HepG2 (cell line): ENCODE measurements at regions not wholly inside any gene's neighbourhood (a gene's known extent, or its start where the extent isn't known, plus 50 kb on each side); places are given as distances from the start of the nearest gene placed in this dataset.

ENCODE experiments used
- ARNT2 ChIP-seq: sonication (generic); formaldehyde crosslinking; IDR thresholded peaks from 2 replicates; pipeline ENCODE4 v1.8.0; 2022; ENCODE audit warnings: mild to moderate bottlenecking, low read depth, missing genetic modification reagents, moderate library complexity
- ATAD3A ChIP-seq: sonication (generic); formaldehyde crosslinking; IDR thresholded peaks from 2 replicates; pipeline ENCODE4 v1.4.0; 2020; ENCODE audit warnings: missing genetic modification reagents
- GFI1 ChIP-seq: sonication (generic); formaldehyde crosslinking; IDR thresholded peaks from 2 replicates; pipeline ENCODE4 v1.5.0; 2020; ENCODE audit warnings: missing genetic modification reagents, mild to moderate bottlenecking, borderline replicate concordance
- MIER2 ChIP-seq: IDR thresholded peaks from 2 replicates; pipeline ENCODE4 v1.6.1; 2016; ENCODE audit warnings: missing biosample characterization, missing genetic modification reagents
- NFATC3 ChIP-seq: sonication (generic); formaldehyde crosslinking; IDR thresholded peaks from 2 replicates; pipeline ENCODE4 v1.5.1; 2020; ENCODE audit warnings: mild to moderate bottlenecking, missing genetic modification reagents
- PHB2 ChIP-seq: fragments of 450-650 bp; IDR thresholded peaks from 2 replicates; pipeline ENCODE4 v1.6.1; 2018; ENCODE audit not compliant: partially characterized antibody
- POLR2A ChIP-seq, 2 experiments: IDR thresholded peaks; 2 replicates each; pipeline ENCODE4 v1.6.1; 2011; ENCODE audit warnings: low read depth in 2 of 2, low read length in 2 of 2, mild to moderate bottlenecking in 1 of 2, moderate library complexity in 1 of 2; ENCODE audit not compliant: insufficient read depth in 1 of 2
- POLR2AphosphoS2 ChIP-seq: IDR thresholded peaks from 2 replicates; pipeline ENCODE4 v1.6.1; 2011; ENCODE audit warnings: low read depth, low read length, improper control_type of control experiment
- RFX1 ChIP-seq: fragments of 450-650 bp; IDR thresholded peaks from 2 replicates; pipeline ENCODE4 v1.6.1; 2017
- SNAI1 ChIP-seq: sonication (generic); formaldehyde crosslinking; IDR thresholded peaks from 2 replicates; pipeline ENCODE4 v1.5.0; 2020; ENCODE audit warnings: mild to moderate bottlenecking, missing genetic modification reagents, borderline replicate concordance
- SRSF4 ChIP-seq: fragments of 200-400 bp; formaldehyde crosslinking; IDR thresholded peaks from one replicate; pipeline ENCODE4 v1.6.1; 2018; ENCODE audit warnings: mild to moderate bottlenecking, low read depth, low read length, moderate library complexity; ENCODE audit not compliant: poor library complexity, severe bottlenecking
- TEAD2 ChIP-seq: sonication (generic); formaldehyde crosslinking; IDR thresholded peaks from 2 replicates; pipeline ENCODE4 v1.9.0; 2021; ENCODE audit warnings: missing genetic modification reagents
- ZFP37 ChIP-seq: sonication (generic); formaldehyde crosslinking; IDR thresholded peaks from 2 replicates; pipeline ENCODE4 v1.4.0; 2020; ENCODE audit warnings: missing genetic modification reagents, borderline replicate concordance
- ZNF10 ChIP-seq: sonication (generic); formaldehyde crosslinking; IDR thresholded peaks from 2 replicates; pipeline ENCODE4 v1.4.0; 2020; ENCODE audit warnings: mild to moderate bottlenecking, low read depth, missing genetic modification reagents, borderline replicate concordance
- ZNF224 ChIP-seq: sonication (generic); formaldehyde crosslinking; IDR thresholded peaks from 2 replicates; pipeline ENCODE4 v1.5.0; 2020; ENCODE audit warnings: mild to moderate bottlenecking, missing genetic modification reagents
- ZNF253 ChIP-seq: sonication (generic); formaldehyde crosslinking; IDR thresholded peaks from 2 replicates; pipeline ENCODE4 v1.8.0; 2022; ENCODE audit warnings: mild to moderate bottlenecking, missing genetic modification reagents, borderline replicate concordance
- ZNF441 ChIP-seq: sonication (generic); formaldehyde crosslinking; IDR thresholded peaks from 2 replicates; pipeline ENCODE4 v1.7.0; 2021; ENCODE audit warnings: missing genetic modification reagents, borderline replicate concordance
- ZNF552 ChIP-seq: sonication (generic); formaldehyde crosslinking; IDR thresholded peaks from 2 replicates; pipeline ENCODE4 v1.9.0; 2022; ENCODE audit warnings: missing genetic modification reagents, mild to moderate bottlenecking, borderline replicate concordance
- ZNF564 ChIP-seq: sonication (generic); formaldehyde crosslinking; IDR thresholded peaks from 2 replicates; pipeline ENCODE4 v1.8.1; 2023; ENCODE audit warnings: mild to moderate bottlenecking, missing genetic modification reagents
- ZNF619 ChIP-seq: sonication (generic); formaldehyde crosslinking; IDR thresholded peaks from 2 replicates; pipeline ENCODE4 v1.4.0; 2020; ENCODE audit warnings: mild to moderate bottlenecking, missing genetic modification reagents
- ZNF761 ChIP-seq: sonication (generic); formaldehyde crosslinking; conservative IDR thresholded peaks from 2 replicates; pipeline ENCODE4 v1.4.0; 2020; ENCODE audit warnings: mild to moderate bottlenecking, missing genetic modification reagents
- TF ChIP-seq, protein P1 (sequence below): sonication (generic); formaldehyde crosslinking; IDR thresholded peaks from 2 replicates; pipeline ENCODE4 v1.4.0; 2020; ENCODE audit warnings: missing genetic modification reagents
- TF ChIP-seq, protein P2 (sequence below): sonication (generic); formaldehyde crosslinking; IDR thresholded peaks from 2 replicates; pipeline ENCODE4 v1.8.0; 2022; ENCODE audit warnings: missing genetic modification reagents, mild to moderate bottlenecking, inconsistent platforms, borderline replicate concordance
- TF ChIP-seq, protein P3 (sequence below): IDR thresholded peaks from 2 replicates; pipeline ENCODE4 v1.6.1; 2016; ENCODE audit warnings: low read depth, borderline replicate concordance
- TF ChIP-seq, protein P4 (sequence below): sonication (generic); formaldehyde crosslinking; IDR thresholded peaks from 2 replicates; pipeline ENCODE4 v1.4.0; 2020; ENCODE audit warnings: missing genetic modification reagents
- TF ChIP-seq, protein P5 (sequence below): sonication (generic); formaldehyde crosslinking; IDR thresholded peaks from 2 replicates; pipeline ENCODE4 v1.5.1; 2020; ENCODE audit warnings: missing genetic modification reagents, mild to moderate bottlenecking, borderline replicate concordance

DNA sequence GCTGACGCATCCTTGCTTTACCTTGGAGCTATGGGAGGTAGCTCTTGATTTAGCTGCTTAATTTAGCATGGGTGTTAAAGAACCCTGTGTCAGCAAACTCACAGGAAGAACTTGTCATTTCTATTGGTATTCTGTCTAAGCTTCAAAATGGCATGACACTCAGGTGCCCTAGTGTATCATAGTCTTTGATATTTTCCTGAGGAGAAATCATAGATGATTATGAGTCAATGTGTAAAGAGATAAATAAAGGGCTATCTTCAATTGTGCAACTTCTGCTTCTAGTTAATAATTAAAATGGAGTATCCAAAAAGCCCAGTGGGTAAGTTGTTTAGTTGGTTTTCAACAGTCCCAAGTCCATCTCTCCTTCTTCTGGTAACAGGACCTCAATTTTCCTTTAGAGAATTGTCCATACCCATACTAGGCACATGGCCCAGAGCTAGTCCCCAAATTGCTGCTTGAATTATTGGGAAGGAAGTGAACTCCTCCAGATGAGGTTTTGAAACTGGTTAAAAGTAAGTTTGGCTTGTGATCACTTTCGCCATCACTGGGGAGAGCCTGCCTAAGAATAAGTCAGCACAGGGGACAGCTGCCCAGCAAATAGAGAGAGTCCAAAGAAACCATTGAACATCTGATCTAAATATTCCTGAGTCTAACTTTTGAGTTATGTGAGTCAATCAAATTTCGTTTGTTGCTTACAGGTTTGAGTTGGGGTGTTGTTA, 169.0 kb upstream of the PHYHIPL start (continued):
- no peak for TF ChIP-seq SRSF4
- TF ChIP-seq ZNF224 (CRISPR knock-in tag): no peak
- no peak for TF ChIP-seq PHB2
- TF ChIP-seq, protein P1, sequence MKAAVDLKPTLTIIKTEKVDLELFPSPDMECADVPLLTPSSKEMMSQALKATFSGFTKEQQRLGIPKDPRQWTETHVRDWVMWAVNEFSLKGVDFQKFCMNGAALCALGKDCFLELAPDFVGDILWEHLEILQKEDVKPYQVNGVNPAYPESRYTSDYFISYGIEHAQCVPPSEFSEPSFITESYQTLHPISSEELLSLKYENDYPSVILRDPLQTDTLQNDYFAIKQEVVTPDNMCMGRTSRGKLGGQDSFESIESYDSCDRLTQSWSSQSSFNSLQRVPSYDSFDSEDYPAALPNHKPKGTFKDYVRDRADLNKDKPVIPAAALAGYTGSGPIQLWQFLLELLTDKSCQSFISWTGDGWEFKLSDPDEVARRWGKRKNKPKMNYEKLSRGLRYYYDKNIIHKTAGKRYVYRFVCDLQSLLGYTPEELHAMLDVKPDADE (CRISPR knock-in tag): no peak
- TF ChIP-seq POLR2AphosphoS2: no peak
- TF ChIP-seq, protein P2, sequence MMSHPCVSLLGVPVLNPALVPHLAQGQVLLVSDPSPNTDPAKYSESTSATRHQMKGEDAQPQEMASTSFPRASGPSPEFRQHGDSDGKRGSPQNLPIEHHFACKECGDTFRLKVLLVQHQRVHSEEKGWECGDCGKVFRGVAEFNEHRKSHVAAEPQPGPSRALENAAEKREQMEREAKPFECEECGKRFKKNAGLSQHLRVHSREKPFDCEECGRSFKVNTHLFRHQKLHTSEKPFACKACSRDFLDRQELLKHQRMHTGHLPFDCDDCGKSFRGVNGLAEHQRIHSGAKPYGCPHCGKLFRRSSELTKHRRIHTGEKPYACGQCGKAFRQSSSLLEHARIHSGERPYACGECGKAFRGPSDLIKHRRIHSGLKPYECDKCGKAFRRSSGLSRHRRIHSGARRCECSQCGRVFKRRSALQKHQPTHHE: 0 out of 2 replicates have a peak, but pooled peaks have one; percentile 24
- TF ChIP-seq SNAI1 (CRISPR knock-in tag): no peak
- no peak for TF ChIP-seq TEAD2 (CRISPR knock-in tag)
- TF ChIP-seq, protein P3, sequence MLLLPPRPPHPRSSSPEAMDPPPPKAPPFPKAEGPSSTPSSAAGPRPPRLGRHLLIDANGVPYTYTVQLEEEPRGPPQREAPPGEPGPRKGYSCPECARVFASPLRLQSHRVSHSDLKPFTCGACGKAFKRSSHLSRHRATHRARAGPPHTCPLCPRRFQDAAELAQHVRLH (CRISPR knock-in tag): no peak
- peak; percentile 72; the same call in 1 of the 2 replicates for TF ChIP-seq ARNT2 (CRISPR knock-in tag)
- no peak for TF ChIP-seq ZNF761 (CRISPR knock-in tag)
- 0 out of 2 replicates have a peak, but pooled peaks have one; percentile 49 for TF ChIP-seq GFI1 (CRISPR knock-in tag)
- TF ChIP-seq MIER2 (CRISPR knock-in tag): no peak; the same call in 1 of the 2 replicates
- TF ChIP-seq ZNF253: no peak
- TF ChIP-seq ZNF564 (CRISPR knock-in tag): no peak
- TF ChIP-seq ATAD3A (CRISPR knock-in tag): no peak
- peak in 1 of 2 experiments; percentile 44; a peak in 1 of 4 replicates for TF ChIP-seq POLR2A (IDR thresholded peaks at IDR 0.05; ENCODE audit: insufficient read depth in 1 of 2, low read depth in 2 of 2, low read length in 2 of 2)
- TF ChIP-seq ZNF441 (CRISPR knock-in tag): no peak
- TF ChIP-seq, protein P4, sequence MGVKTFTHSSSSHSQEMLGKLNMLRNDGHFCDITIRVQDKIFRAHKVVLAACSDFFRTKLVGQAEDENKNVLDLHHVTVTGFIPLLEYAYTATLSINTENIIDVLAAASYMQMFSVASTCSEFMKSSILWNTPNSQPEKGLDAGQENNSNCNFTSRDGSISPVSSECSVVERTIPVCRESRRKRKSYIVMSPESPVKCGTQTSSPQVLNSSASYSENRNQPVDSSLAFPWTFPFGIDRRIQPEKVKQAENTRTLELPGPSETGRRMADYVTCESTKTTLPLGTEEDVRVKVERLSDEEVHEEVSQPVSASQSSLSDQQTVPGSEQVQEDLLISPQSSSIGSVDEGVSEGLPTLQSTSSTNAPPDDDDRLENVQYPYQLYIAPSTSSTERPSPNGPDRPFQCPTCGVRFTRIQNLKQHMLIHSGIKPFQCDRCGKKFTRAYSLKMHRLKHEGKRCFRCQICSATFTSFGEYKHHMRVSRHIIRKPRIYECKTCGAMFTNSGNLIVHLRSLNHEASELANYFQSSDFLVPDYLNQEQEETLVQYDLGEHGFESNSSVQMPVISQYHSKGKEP (CRISPR knock-in tag): no peak
- TF ChIP-seq ZNF552 (CRISPR knock-in tag): no peak
- TF ChIP-seq, protein P5, sequence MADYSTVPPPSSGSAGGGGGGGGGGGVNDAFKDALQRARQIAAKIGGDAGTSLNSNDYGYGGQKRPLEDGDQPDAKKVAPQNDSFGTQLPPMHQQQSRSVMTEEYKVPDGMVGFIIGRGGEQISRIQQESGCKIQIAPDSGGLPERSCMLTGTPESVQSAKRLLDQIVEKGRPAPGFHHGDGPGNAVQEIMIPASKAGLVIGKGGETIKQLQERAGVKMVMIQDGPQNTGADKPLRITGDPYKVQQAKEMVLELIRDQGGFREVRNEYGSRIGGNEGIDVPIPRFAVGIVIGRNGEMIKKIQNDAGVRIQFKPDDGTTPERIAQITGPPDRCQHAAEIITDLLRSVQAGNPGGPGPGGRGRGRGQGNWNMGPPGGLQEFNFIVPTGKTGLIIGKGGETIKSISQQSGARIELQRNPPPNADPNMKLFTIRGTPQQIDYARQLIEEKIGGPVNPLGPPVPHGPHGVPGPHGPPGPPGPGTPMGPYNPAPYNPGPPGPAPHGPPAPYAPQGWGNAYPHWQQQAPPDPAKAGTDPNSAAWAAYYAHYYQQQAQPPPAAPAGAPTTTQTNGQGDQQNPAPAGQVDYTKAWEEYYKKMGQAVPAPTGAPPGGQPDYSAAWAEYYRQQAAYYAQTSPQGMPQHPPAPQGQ: no peak
- no peak for TF ChIP-seq ZFP37
- TF ChIP-seq RFX1: no peak
- TF ChIP-seq ZNF619 (CRISPR knock-in tag): no peak
- no peak for TF ChIP-seq NFATC3 (CRISPR knock-in tag)
- no peak for TF ChIP-seq ZNF10 (CRISPR knock-in tag)
